HCT116 (cell line): ENCODE measurements at regions not wholly inside any gene's neighbourhood (a gene's known extent, or its start where the extent isn't known, plus 50 kb on each side); places are given as distances from the start of the nearest gene placed in this dataset.
"Not testable (repeated sequence)": the region's sequence is repeated elsewhere in the genome, so short reads cannot be mapped to it uniquely, and the experiment has no call there.

Experiments used
- ATAC-seq: fragments of 200-7000 bp; cut with Tn5 transposase; 2 replicates; pipeline ENCODE4 v1.9.1; 2020; ENCODE audit warnings: mild to moderate bottlenecking, moderate library complexity
- BruUV-seq: library from RNA; stranded (reverse); fragments of 400-500 nt; replicated peaks from 2 replicates; lab custom pipeline; 2021; lab: Mats Ljungman, UMichigan
- CTCF ChIA-PET: fragments of 300-600 bp; sonication (Branson Sonifier 250); formaldehyde crosslinking; loops from one replicate; lab custom pipeline; 2021; ENCODE audit warnings: antibody characterized with exemption; lab: Charles Lee
- POLR2A ChIA-PET: fragments of 300-600, 350-600 bp; sonication (Branson Sonifier 250); formaldehyde crosslinking; loops from one replicate; lab custom pipeline; 2021; ENCODE audit warnings: antibody characterized with exemption; lab: Charles Lee
- RAD21 ChIA-PET, 2 experiments: fragments of 300-600 bp; sonication (Branson Sonifier 250); formaldehyde crosslinking; loops; one replicate each; lab custom pipeline; 2023; ENCODE audit warnings: low total read pairs in 2 of 2; ENCODE audit not compliant: uncharacterized antibody in 2 of 2, unreplicated experiment in 2 of 2, low non-redundant PET in 1 of 2; lab: Charles Lee
- DNase-seq: peaks from one replicate; pipeline ENCODE4 v3.0.0-alpha.2; 2010; ENCODE audit warnings: low read depth, low spot score
- H2AFZ ChIP-seq: fragments of 200-600 bp; shearing (Covaris generic), sonication (generic); 2 replicates; pipeline ENCODE4 v1.6.1; 2017; ENCODE audit warnings: low read depth, mixed run types, mixed read lengths, antibody characterized with exemption, low read length; ENCODE audit not compliant: poor library complexity, severe bottlenecking
- H3K27ac ChIP-seq: 2 replicates; pipeline ENCODE4 v1.5.1; 2012; ENCODE audit warnings: low read depth, low read length
- H3K27me3 ChIP-seq: fragments of 200-600 bp; sonication (generic); 2 replicates; pipeline ENCODE4 v1.6.1; 2016; ENCODE audit warnings: mixed run types, low read length, mixed read lengths; ENCODE audit not compliant: insufficient read depth
- H3K36me3 ChIP-seq, 2 experiments: fragments of 200-500 bp in 1 of 2; fragments of 200-600 bp in 1 of 2; sonication (Bioruptor generic) in 1 of 2; sonication (generic) in 1 of 2; 2 replicates each; pipeline versions ENCODE4 v1.5.1 to v1.6.1; 2014 to 2016; ENCODE audit warnings: low read length in 2 of 2, inconsistent platforms in 1 of 2, mixed read lengths in 1 of 2, mixed run types in 1 of 2; ENCODE audit not compliant: insufficient read depth in 2 of 2, control insufficient read depth in 1 of 2
- H3K4me1 ChIP-seq, 2 experiments: fragments of 200-600 bp in 1 of 2; sonication (generic) in 1 of 2; 2 replicates each; pipeline versions ENCODE4 v1.5.1 to v1.6.1; 2012 to 2017; ENCODE audit warnings: low read length in 2 of 2, inconsistent platforms in 1 of 2, mild to moderate bottlenecking in 1 of 2, mixed read lengths in 1 of 2, mixed run types in 1 of 2, moderate library complexity in 1 of 2; ENCODE audit not compliant: insufficient read depth in 2 of 2, control insufficient read depth in 1 of 2
- H3K4me2 ChIP-seq: fragments of 200-600 bp; sonication (generic); 2 replicates; pipeline ENCODE4 v1.6.1; 2017; ENCODE audit warnings: mixed run types, low read length, mixed read lengths
- H3K4me3 ChIP-seq, 2 experiments: fragments of 200-600 bp in 1 of 2; sonication (generic) in 1 of 2; replicated peaks in 1 of 2; 2 replicates each; pipeline ENCODE4 v1.5.1; 2011 to 2016; ENCODE audit warnings: low read length in 2 of 2, control low read depth in 1 of 2, low read depth in 1 of 2, mild to moderate bottlenecking in 1 of 2, mixed read lengths in 1 of 2, mixed run types in 1 of 2
- H3K79me2 ChIP-seq: fragments of 200-600 bp; sonication (generic); 2 replicates; pipeline ENCODE4 v1.6.1; 2017; ENCODE audit warnings: mild to moderate bottlenecking, mixed run types, low read length, moderate library complexity, mixed read lengths; ENCODE audit not compliant: insufficient read depth
- H3K9ac ChIP-seq: fragments of 200-600 bp; sonication (generic); 2 replicates; pipeline ENCODE4 v1.6.1; 2016; ENCODE audit warnings: low read length, mixed read lengths
- H3K9me2 ChIP-seq: fragments of 200-600 bp; sonication (generic), shearing (Covaris generic); 2 replicates; pipeline ENCODE4 v1.6.1; 2017; ENCODE audit warnings: mixed run types, mild to moderate bottlenecking, moderate library complexity; ENCODE audit not compliant: insufficient read depth
- H3K9me3 ChIP-seq, 2 experiments: fragments of 200-500 bp in 1 of 2; fragments of 200-600 bp in 1 of 2; sonication (Bioruptor generic) in 1 of 2; sonication (generic) in 1 of 2; 2 replicates each; pipeline ENCODE4 v1.6.1; 2014 to 2017; ENCODE audit warnings: low read length in 2 of 2, mixed read lengths in 2 of 2, inconsistent platforms in 1 of 2, low read depth in 1 of 2, mild to moderate bottlenecking in 1 of 2, mixed run types in 1 of 2, moderate library complexity in 1 of 2; ENCODE audit not compliant: control insufficient read depth in 1 of 2, insufficient read depth in 1 of 2
- H4K20me1 ChIP-seq: fragments of 200-600 bp; sonication (generic), shearing (Covaris generic); 2 replicates; pipeline ENCODE4 v1.6.1; 2017; ENCODE audit warnings: mixed run types, mild to moderate bottlenecking, moderate library complexity; ENCODE audit not compliant: insufficient read depth
- CTCF ChIP-seq, 3 experiments: fragments of 200-600 bp in 1 of 3; sonication (generic) in 1 of 3; IDR thresholded peaks in 2 of 3; conservative IDR thresholded peaks in 1 of 3; 2 replicates each; pipeline ENCODE4 v1.5.1; 2012 to 2017; ENCODE audit warnings: low read depth in 2 of 3, low read length in 2 of 3, antibody characterized with exemption in 1 of 3, borderline replicate concordance in 1 of 3, control low read depth in 1 of 3, mild to moderate bottlenecking in 1 of 3, mixed read lengths in 1 of 3, mixed run types in 1 of 3, moderate library complexity in 1 of 3; ENCODE audit not compliant: insufficient read depth in 1 of 3
- EZH2phosphoT487 ChIP-seq: fragments of 200-600 bp; IDR thresholded peaks from 2 replicates; pipeline ENCODE4 v1.6.1; 2018; ENCODE audit warnings: antibody characterized with exemption, borderline replicate concordance
- RAD21 ChIP-seq: IDR thresholded peaks from 2 replicates; pipeline ENCODE4 v1.6.1; 2012; ENCODE audit warnings: low read depth, mild to moderate bottlenecking
- YY1 ChIP-seq: IDR thresholded peaks from 2 replicates; pipeline ENCODE4 v1.6.1; 2011; ENCODE audit warnings: low read length, low read depth, moderate library complexity, mild to moderate bottlenecking; ENCODE audit not compliant: insufficient replicate concordance; ENCODE audit errors: extremely low read depth
- intact Hi-C: fragments of 100-400 bp; cut with micrococcal nuclease; formaldehyde crosslinking; loops from 2 replicates; pipeline ENCODE4 v1.10.0; 2022

GRCh38 chr6:166788846-166789529 is 161.9 kb upstream of the RPS6KA2 start:
- H3K4me2 ChIP-seq, H3K4me1 ChIP-seq, H3K4me3 ChIP-seq, H3K9ac ChIP-seq, H2AFZ ChIP-seq, H3K9me3 ChIP-seq, DNase-seq, ATAC-seq, H3K79me2 ChIP-seq, H4K20me1 ChIP-seq, H3K9me2 ChIP-seq, BruUV-seq, H3K27ac ChIP-seq, intact Hi-C loops, RAD21 ChIA-PET, POLR2A ChIA-PET, H3K27me3 ChIP-seq, H3K36me3 ChIP-seq: not testable (repeated sequence)
- CTCF ChIA-PET, result interaction anchor here (1.3 kb wide), 1 partner anchor 14 kb away, joined by 3 read pairs; no protein-coding TSS in a partner anchor

GRCh38 chr6:166786704-166787293 is 159.7 kb upstream of the RPS6KA2 start:
- Histone ChIP-seq H3K9me2 (no peaks in the 10 kb centered on the region), H3K4me2 (no peak overlapping the region), H3K27me3 (no peaks in the 10 kb centered on the region), H3K27ac (no peak overlapping the region), H2AFZ (peak overlapping the region; percentile 24), H3K4me3 (no peak overlapping the region), H4K20me1 (no peaks in the 10 kb centered on the region), H3K36me3 (no peaks in the 10 kb centered on the region), H3K9ac (no peak overlapping the region), H3K79me2 (no peaks in the 10 kb centered on the region), H3K9me3 (no peaks in the 10 kb centered on the region), H3K4me1 (no peaks in the 10 kb centered on the region)
- TF ChIP-seq RAD21 (peak; percentile 87), EZH2phosphoT487 (no peak), CTCF (IDR thresholded peaks at IDR 0.05 in 2 of 3, conservative IDR thresholded peaks at IDR 0.05 in 1 of 3; ENCODE audit: borderline replicate concordance in 1 of 3, insufficient read depth in 1 of 3, low read depth in 2 of 3, low read length in 2 of 3) (peak; percentile 58 to 86 (median 80)), YY1 (peak; percentile 84)
- ChIA-PET CTCF (interaction anchor here (0.7 to 1.8 kb wide), 6 partner anchors 11 to 203 kb away, joined by 3 to 11 read pairs (median 6); no protein-coding TSS in a partner anchor), RAD21 (interaction anchor here (0.8 to 1.0 kb wide), 2 partner anchors 12 to 165 kb away, joined by 3 read pairs; no protein-coding TSS in a partner anchor), POLR2A (no interaction called here)
- no TSS peak for BruUV-seq
- ATAC-seq (peak; percentile 77), DNase-seq (peak; percentile 62)
- intact Hi-C loops, result loop anchor here (1.0 to 2.0 kb wide), 3 partner anchors 164 to 356 kb away; no protein-coding TSS in a partner anchor
